ENCODE measurements at regions not wholly inside any gene's neighbourhood (a gene's known extent, or its start where the extent isn't known, plus 50 kb on each side); places are given as distances from the start of the nearest gene placed in this dataset.

- Histone ChIP-seq H3K27ac (no peak overlapping the region), H3K4me3 (no peak overlapping the region), H3K36me3 (no peaks in the 10 kb centered on the region), H3K27me3 (no peaks in the 10 kb centered on the region), H3K9me3 (no peaks in the 10 kb centered on the region), H3K4me1 (no peaks in the 10 kb centered on the region)
- no peak for DNase-seq (ENCODE audit: low spot score)
- no peak for TF ChIP-seq CTCF (IDR thresholded peaks at IDR 0.05)
Observed at GRCh38 chr21:36642777-36643176, 56.1 kb upstream of the SIM2 start.

- H3K4me1 ChIP-seq, result no peaks in the 10 kb centered on the region
- H3K9me3 ChIP-seq, result no peaks in the 10 kb centered on the region
- H3K36me3 ChIP-seq, result no peaks in the 10 kb centered on the region
- no peak for DNase-seq (ENCODE audit: low spot score)
- TF ChIP-seq CTCF (IDR thresholded peaks at IDR 0.05), result no peak
- H3K4me3 ChIP-seq, result no peak overlapping the region
- no peaks in the 10 kb centered on the region for H3K27me3 ChIP-seq
- no peak overlapping the region for H3K27ac ChIP-seq
Observed at GRCh38 chr21:36643374-36644250, 55.3 kb upstream of the SIM2 start.

GRCh38 chr21:36646011-36646410 lies 52.9 kb upstream of the SIM2 start:
- Histone ChIP-seq H3K27me3 (no peaks in the 10 kb centered on the region), H3K36me3 (no peaks in the 10 kb centered on the region), H3K9me3 (no peaks in the 10 kb centered on the region), H3K4me3 (no peak overlapping the region), H3K27ac (no peak overlapping the region), H3K4me1 (no peaks in the 10 kb centered on the region)
- TF ChIP-seq CTCF (IDR thresholded peaks at IDR 0.05), result no peak
- no peak for DNase-seq (ENCODE audit: low spot score)

- DNase-seq (ENCODE audit: low spot score), result no peak
- H3K27ac ChIP-seq, result no peak overlapping the region
- no peaks in the 10 kb centered on the region for H3K9me3 ChIP-seq
- H3K4me3 ChIP-seq, result no peak overlapping the region
- no peaks in the 10 kb centered on the region for H3K4me1 ChIP-seq
- no peaks in the 10 kb centered on the region for H3K36me3 ChIP-seq
- H3K27me3 ChIP-seq, result no peaks in the 10 kb centered on the region
- no peak for TF ChIP-seq CTCF (IDR thresholded peaks at IDR 0.05)
Observed at GRCh38 chr21:36646645-36647044, 52.3 kb upstream of the SIM2 start.

- no peaks in the 10 kb centered on the region for H3K4me1 ChIP-seq
- H3K4me3 ChIP-seq, result no peak overlapping the region
- no peaks in the 10 kb centered on the region for H3K27me3 ChIP-seq
- no peaks in the 10 kb centered on the region for H3K9me3 ChIP-seq
- no peak for DNase-seq (ENCODE audit: low spot score)
- no peak for TF ChIP-seq CTCF (IDR thresholded peaks at IDR 0.05)
- H3K36me3 ChIP-seq, result no peaks in the 10 kb centered on the region
- H3K27ac ChIP-seq, result no peak overlapping the region
Observed at GRCh38 chr21:36647279-36648093, 51.4 kb upstream of the SIM2 start.
